NCI-H774 (cell line): ENCODE measurements at regions not wholly inside any gene's neighbourhood (a gene's known extent, or its start where the extent isn't known, plus 50 kb on each side); places are given as distances from the start of the nearest gene placed in this dataset.
A peak's percentile ranks its signal among the peaks of the same experiment; 100 is the strongest.
"Not testable (repeated sequence)": the region's sequence is repeated elsewhere in the genome, so short reads cannot be mapped to it uniquely, and the experiment has no call there.

Experiments used
- DNase-seq: peaks from one replicate; lab custom pipeline; 2025; lab: John Stamatoyannopoulos, UW

DNA sequence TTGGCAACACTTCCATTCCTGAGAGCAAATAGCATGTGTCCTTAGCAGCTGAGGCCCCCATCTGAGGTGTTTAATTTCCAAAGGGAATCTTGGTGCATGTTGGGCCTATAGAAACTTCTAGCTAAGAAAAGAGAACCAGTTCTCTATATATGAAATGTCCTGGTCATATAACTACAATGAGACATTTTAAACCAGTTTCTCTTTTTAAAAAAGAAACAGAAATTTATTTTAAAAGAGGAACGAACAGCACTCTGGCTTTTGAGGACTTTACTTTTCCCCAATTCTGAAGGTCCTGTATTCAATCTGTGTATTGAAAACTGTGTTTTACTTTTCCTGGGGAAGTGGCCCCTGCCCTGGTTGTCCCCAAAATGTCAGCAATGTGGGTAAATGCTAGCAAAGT, 94.0 kb upstream of the FOXN2 start:
- DNase-seq: no peak

DNA sequence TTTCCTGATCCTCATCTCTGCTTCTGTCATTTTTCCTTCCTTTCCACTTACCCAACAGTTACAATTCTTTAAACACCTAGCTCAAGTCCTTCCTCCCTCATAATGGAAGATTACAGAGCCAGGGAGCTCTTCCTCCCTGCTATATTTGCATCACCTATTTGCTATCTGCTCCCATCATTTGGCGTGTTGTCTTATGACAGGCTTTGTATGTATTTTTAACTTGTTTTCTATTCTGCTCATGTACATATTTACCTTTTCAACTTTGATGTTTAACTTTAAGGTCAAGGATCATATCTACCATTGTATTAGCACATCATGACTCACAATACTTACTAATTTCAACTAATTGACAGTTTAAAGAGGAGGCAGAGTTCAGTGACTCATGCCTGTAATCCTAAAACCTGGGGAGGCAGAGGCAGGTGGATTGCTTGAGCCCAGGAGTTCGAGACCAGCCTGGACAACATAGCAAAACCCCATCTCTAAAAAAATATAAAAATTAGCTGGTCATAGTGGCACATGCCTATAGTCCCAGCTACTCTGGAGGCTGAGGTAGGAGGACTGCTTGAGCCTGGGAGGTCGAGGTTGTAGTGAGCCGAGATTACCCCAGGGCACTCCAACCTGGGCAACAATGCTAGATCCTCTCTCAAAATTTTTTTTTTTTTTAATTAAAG, 92.5 kb upstream of the FOXN2 start:
- peak; percentile 26 for DNase-seq

DNA sequence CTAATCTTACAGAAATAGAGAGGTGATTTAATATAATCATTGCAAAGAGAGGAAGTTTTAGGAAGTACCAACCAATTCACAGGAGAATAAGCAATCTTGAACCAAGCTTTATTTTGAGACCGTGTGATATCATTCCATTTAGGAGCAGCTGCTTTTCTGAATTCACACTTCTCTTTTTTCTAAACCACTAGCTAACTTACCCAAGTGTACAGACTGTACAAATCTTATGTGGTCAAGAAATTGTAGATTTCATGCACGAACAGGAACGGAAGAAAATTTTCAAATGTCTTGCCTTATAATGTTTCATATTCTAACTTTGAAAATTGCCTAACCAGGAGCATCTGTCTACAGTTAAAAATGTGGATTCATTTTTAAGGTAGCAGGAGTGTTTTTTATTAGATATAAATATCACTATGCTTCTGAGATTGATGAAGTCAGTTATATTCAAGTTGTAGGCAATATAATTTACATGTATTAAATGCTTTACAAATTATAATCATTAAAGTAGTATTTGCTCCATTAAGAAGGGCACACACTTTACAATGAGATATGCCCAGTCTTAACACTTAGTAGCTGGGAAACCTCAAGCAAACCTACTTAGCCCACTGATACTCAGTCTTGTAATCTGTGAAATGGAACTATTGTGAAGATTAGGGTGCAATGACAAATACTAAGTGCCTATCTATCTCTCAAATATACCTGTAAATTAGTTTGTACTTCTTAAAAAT, 86.7 kb upstream of the FOXN2 start:
- DNase-seq: no peak

DNA sequence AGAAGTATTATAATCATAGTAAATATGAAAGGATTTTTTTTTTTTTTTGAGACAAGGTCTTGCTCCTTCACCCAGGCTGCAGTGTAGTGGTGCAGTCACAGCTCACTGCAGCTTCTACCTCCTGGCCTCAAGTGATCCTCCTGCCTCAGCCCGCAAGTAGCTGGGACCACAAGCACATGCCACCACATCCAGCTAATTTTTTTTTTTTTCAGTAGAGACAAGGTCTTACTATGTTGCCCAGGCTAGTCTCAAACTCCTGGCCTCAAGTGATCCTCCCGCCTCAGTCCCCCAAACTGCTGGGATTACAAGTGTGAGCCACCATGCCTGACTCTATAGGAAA, 86.2 kb upstream of the FOXN2 start:
- DNase-seq: no peak

DNA sequence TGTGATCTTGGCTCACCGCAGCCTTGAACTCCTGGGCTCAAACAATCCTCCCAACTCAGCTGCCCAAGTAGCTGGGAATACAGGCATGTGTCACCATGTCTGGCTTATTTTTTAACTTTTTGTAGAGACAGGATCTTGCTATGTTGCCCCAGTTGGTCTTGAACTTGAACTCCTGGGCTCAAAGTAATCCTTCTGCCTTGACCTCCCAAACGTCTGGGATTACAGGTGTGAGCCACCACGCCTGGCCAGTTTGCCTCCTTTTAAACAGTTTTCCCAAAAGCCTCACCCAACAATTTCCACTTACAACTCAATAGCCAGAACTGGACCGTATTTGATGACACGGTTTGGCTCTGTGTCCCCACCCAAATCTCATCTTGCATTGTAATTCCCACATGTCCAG, 85.4 kb upstream of the FOXN2 start:
- no peak for DNase-seq

DNA sequence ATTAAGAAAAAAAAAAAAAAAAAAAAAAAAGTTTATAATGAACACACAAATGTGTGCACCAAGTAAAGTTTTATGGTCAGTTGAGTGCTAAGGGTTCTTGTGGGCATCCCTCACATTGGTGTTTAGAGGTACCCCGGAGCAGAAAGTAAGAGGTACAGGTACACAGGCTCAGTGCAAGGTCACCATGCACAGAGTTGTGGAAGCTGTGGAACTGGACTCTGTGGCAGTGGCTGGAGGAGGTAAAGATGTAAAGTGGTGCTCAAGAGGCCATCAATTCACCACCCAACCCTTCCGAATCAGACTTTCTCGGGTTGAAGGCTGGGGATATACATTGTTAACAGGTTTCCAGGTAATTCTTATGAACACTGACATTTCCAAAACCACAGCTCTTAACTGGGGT, 83.6 kb upstream of the FOXN2 start:
- no peak for DNase-seq

DNA sequence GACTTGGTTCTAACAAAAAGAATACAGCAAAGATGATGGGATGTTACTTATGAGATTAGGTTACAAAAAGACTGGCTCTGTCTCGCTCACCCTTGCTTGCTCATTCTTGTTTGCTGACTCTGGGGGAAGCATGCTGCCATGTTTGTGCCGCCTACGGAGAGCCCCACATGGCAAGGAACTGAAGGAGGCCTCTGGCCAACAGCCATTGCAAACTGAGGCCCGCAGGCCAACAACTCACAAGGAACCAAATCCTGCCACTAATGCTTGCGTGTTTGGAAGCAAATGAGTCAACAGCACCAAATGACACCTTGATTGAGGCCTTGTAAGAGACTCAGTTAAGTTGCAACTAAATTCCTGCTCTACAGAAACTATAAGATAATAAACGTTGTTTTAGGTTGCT, 82.1 kb upstream of the FOXN2 start:
- DNase-seq: no peak

DNA sequence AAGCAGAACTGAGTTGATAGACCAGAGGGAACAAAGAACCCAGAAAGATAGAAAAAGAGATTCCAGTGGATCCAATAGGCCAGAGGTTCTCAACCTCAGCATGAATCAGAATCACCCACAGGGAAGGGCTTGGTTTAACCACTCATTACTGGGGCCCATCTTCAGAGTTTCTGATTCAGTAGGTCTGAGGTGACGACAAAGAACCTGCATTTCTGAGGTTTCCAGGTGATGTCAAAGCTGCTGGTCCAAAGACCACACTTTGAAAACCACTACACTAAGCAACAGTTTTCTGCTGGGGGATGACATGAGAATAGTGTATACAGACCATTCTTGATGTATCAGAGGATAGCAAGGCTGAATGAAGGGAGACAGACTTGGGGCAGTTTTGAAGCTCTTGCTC, 81.5 kb upstream of the FOXN2 start:
- no peak for DNase-seq

DNA sequence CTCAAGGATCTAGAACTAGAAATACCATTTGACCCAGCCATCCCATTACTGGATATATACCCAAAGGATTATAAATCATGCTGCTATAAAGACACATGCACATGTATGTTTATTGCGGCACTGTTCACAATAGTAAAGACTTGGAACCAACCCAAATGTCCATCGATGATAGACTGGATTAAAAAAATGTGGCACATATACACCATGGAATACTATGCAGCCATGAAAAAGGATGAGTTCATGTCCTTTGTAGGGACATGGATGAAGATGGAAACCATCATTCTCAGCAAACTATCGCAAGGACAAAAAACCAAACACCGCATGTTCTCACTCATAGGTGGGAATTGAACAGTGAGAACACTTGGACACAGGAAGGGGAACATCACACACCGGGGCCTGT, 80.7 kb upstream of the FOXN2 start:
- not testable (repeated sequence) for DNase-seq

DNA sequence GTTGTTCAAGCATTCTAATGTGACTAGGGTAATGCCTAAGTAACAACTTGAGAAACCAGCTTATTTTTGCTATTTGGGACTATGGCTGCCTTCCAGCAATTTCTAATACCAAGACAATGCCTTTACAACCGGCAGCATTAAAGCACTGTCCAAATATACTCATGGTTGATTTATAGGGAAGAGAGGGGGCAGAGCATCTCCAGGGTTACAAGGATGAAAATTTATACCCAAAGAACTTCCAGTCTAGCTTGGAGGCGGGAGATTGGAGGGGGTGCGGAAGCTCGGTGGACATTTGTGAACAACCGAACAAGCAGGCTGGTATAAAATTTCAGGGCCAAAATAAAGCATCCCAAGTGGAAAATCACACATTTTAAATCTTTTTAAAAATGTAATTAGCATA, 79.4 kb upstream of the FOXN2 start:
- DNase-seq: no peak

DNA sequence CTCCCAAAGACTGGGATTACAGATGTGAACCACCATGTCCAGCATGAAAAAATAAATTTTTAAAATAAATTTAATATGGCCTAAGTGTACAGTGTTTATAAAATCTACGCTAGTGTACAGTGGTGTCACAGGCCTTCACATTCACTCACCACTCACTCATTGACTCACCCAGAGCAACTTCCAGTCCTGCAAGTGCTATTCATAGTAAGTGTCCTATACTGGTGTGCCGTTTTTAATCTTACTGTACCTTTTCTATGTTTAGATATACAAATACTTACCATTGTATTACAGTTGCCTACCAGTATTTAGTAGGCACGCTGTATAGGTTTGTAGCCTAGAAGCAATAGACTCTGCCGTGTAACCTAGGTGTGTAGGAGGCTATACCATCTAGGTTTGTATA, 76.1 kb upstream of the FOXN2 start:
- no peak for DNase-seq

DNA sequence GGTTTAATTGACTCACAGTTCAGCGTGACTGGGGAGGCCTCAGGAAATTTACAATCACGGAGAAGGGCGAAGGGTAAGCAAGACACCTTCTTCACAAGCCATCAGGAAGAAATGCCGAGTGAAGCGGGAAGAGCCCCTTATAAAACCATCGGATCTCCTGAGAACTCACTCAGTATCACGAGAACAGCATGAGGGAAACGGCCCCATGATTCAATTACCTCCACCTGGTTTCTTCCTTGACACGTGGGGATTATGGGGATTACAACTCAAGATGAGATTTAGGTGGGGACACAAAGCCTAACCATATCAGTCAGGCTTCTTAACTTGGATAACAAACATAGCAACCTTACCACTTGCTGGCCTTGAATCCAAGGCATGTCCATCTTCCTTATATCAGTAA, 73.6 kb upstream of the FOXN2 start:
- DNase-seq: no peak

DNA sequence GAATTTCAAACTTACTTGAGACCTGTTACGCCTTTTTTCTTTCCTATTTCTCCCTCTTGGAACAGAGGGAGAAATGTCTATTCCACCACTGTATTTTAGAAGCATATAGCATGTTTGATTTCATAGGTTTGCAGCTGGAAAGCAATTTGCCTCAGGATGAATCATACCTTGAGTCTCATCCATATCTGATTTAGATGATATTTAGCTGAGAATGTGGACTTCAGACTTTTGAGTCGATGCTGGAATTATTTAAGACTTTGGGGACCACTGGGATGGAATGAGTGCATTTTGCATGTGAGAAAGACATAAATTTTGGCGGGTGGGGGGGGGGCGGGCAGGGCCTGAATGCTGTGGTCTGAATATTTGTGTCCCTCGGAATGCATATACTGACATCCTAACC, 67.3 kb upstream of the FOXN2 start:
- no peak for DNase-seq

DNA sequence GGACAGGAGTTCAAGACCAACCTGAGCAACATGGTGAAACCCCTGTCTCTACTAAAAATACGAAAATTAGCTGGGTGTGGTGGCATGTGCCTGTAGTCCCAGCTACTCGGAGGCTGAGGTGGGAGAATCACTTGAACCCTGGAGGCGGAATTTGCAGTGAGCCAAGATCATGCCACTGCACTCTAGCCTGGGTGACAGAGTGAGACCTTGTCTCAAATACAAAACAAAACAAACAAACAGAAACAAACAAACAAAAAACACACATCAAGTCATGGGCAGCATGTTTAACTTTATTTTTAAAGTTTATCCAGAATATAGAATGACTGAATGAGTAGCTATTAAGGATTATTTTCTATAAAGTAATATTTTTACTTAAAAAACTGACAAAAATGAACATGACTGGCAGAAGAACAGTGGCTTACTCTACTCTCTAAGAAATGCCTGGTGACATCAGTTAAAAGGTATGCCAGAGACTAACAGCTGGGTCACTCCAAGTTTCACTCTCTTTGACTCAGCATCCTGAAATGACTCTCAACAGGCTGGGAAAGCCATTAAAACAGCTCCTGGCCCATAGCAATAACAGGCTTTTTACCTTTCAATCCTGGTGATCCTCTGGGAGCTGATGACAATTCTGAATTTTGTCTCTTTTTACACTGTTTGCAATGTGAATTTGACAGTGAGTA, 66.1 kb upstream of the FOXN2 start:
- no peak for DNase-seq

DNA sequence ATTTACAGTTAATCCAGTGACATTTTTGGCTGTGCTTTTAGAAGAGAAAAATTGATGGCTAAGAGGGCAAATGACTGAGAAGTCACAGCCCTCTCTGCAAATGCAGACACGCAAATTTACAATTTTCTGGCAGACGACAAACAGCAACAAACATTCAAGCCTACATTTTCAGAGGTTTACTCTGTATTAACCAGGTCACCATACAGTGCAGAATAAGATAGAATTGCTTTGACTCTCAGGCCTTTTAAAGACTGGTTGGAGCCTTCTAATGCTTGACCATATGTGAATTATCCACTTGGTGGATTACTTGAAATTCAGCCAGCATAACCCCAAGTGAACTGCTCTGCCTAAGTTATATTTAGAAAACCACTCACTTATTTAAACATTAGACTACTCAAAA, 65.5 kb upstream of the FOXN2 start:
- DNase-seq: no peak

DNA sequence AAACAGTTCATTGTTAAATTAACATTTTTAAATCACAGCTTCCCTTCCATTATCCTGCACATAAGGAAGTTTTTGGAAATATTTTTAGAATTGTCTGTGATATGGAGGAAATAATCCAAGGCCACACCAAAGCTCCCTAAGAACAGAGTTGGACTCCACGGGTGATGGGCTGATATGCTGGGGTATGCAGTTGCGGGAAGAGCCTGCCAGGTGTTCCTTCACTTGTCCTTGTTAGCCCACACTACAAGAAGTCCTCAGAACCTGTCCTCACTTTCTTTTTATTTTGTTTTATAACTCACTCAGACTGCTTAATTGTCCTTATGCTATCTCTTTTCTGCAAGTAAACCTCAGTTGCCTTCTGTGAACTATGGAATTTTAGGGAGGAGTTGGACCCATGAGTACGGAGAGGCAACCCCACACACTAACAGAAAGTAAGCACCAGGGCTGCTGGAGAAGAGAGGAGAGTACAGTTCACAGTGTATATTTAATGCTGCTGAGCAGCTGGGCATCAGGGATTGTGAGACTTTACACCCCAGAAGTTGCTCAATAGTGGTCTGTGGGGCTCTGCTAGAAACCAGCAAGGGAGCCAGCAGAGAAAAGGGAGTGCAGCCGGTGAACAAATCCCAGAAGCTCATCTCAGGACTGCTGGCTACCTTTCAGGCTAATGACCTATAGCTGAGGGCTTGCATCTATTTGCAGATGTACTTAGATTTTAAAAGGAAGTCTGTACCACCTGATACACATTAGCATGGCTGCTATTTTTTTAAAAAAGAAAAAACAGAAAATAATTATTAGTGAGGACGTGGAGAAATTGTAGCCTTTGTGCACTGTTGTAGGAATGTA, 64.6 kb upstream of the FOXN2 start:
- DNase-seq: no peak

DNA sequence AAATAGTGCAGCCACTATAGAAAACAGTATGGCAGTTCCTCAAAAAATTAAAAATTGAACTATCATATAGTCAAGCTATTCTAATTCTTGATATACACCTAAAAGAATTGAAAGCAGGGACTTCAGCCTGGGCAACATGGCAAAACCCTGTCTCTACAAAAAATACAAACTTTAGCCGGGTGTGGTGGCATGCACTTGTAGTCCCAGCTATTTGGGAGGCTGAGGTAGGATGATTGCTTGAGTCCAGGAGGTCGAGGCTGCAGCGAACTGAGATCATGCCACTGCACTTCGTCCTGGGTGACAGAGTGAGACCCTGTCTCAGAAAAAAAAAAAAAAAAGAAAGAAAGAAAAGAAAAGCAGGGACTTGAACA, 64.0 kb upstream of the FOXN2 start:
- no peak for DNase-seq

DNA sequence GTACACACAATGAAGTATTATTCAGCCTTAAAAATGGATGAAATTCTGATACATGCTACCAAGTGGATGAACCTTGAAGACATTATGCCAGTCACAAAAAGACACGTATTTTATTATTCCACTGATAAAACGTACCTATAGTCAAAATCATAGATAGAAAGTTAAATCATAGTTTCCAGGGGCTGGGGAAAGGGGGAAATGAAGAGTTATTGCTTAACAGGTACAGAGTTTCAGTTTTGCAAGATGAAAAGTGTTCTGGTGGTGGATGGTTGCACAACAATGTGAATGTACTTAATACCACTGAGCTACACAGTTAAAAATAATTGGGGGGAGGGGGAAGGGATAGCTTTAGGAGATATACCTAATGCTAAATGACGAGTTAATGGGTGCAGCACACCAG, 63.5 kb upstream of the FOXN2 start:
- no peak for DNase-seq

DNA sequence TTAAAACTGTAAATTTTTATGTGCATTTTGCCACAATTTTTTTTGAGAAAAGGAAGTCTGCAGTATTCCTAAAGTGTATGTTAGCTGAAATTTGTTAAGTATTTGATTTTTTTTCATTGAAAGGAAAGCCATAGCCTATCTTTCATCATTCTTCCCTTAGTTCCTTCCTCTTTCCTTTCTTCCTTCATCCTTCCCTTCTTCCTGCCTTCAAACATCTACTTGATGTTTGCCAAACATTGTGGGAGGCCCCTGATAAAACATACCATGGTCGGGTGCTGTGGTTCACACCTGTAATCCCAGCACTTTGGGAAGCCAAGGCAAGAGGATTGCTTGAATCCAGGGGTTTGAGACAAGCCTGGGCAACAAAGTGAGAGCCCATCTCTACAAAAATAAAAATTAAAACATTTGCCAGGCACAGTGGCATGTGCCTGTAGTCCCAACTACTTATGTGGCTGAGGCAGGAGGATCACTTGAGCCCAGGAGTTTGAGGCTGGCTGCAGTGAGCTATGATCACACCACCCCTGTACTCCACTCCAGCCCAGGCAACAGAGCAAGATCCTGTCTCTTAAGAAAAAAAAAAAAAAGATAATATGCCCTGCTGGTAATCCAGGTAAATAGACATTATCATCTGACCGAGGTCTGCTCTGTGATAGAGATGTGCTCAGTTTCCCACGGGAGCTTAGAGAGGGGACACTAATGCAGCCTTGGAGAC, 62.9 kb upstream of the FOXN2 start:
- DNase-seq: no peak

DNA sequence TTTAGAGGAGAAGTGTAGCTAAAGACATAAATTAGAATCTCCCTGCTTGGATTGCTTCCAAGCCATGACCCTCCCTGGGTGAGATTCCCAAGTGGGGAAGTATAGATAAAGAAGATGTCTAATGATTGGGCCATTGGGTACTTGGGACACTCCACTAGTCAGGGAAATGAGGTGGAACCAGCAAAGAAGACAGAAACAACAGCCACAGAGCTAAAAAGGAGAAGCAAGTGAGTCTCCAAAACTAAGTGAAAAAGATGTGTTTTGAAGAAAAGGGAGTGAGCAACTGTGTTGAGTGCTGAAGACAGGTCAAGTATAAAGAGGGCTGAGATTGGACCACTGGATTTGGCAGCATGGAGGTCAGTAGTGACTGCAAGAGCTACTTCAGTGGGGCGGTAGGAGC, 61.2 kb upstream of the FOXN2 start:
- no peak for DNase-seq

DNA sequence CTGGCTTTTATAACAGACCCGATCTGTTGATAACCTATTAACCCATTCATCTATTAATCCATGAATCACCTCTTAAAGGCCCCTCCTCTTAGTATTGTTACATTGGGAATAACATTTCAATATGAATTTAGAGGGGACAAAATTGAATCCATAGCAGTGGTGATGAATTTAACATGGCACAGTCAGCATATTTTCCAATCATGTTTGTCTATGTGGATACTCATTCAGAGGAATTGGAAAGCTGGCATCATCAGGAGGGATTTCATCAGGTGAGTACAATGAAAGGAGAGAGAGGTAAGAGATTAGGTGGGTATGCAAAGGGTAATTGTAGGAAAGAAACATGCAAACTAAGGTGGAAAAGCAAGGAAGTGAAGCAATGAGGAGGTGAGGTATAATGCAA, 59.6 kb upstream of the FOXN2 start:
- no peak for DNase-seq

DNA sequence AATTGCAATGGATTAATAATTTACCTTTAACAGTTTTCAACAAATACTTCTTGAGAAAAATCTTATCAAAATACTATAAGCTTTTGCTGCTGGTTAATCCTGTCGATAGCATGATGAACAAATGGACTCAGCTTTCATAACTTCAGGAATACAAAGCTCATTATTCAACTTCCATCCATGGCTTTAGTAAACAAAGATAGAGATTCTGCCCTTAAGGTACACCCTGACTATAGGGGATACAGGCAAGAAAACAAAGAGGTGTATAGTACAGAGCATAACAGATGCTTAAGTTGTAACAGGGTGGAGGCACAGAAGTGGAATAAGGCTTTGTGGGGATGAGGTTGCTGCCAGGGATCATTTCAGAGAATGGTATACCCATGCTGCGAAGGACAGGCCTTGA, 57.0 kb upstream of the FOXN2 start:
- DNase-seq: no peak
